Calu3 (cell line): ENCODE measurements at regions not wholly inside any gene's neighbourhood (a gene's known extent, or its start where the extent isn't known, plus 50 kb on each side); places are given as distances from the start of the nearest gene placed in this dataset.

Source experiments
- BruUV-seq: library from RNA; stranded (reverse); fragments of 400-500 nt; replicated peaks from 2 replicates; lab custom pipeline; 2021; lab: Mats Ljungman, UMichigan
- CTCF ChIA-PET: fragments of 300-600 bp; sonication (Branson Sonifier 250); formaldehyde crosslinking; loops from one replicate; lab custom pipeline; 2022; ENCODE audit warnings: antibody characterized with exemption; lab: Charles Lee
- DNase-seq: peaks from one replicate; pipeline ENCODE4 v3.0.0; 2022
- H3K27ac Mint-ChIP-seq: one replicate; pipeline ENCODE4 v1.8.0; 2022; ENCODE audit warnings: mixed read lengths; ENCODE audit not compliant: unreplicated experiment
- H3K27me3 Mint-ChIP-seq: one replicate; pipeline ENCODE4 v1.8.0; 2022; ENCODE audit warnings: mixed read lengths; ENCODE audit not compliant: unreplicated experiment
- H3K36me3 Mint-ChIP-seq: one replicate; pipeline ENCODE4 v1.8.0; 2022; ENCODE audit warnings: mild to moderate bottlenecking, moderate library complexity, mixed read lengths; ENCODE audit not compliant: insufficient read depth, unreplicated experiment
- H3K4me1 Mint-ChIP-seq: one replicate; pipeline ENCODE4 v1.8.0; 2022; ENCODE audit warnings: mild to moderate bottlenecking, low read depth, mixed read lengths; ENCODE audit not compliant: unreplicated experiment
- H3K4me3 Mint-ChIP-seq: one replicate; pipeline ENCODE4 v1.8.0; 2022; ENCODE audit warnings: mild to moderate bottlenecking, low read depth, moderate library complexity, mixed read lengths; ENCODE audit not compliant: unreplicated experiment
- H3K9me3 Mint-ChIP-seq: one replicate; pipeline ENCODE4 v1.8.0; 2022; ENCODE audit warnings: low read depth, mixed read lengths; ENCODE audit not compliant: unreplicated experiment
- intact Hi-C: fragments of 100-400 bp; cut with micrococcal nuclease; formaldehyde crosslinking; loops from one replicate; pipeline ENCODE4 v1.10.0; 2022; ENCODE audit not compliant: unreplicated experiment
- TF ChIP-seq, protein P1 (sequence below): fragments of 200-600 bp; IDR thresholded peaks from one replicate; pipeline ENCODE4 v1.8.0; 2022; ENCODE audit warnings: antibody characterized with exemption; ENCODE audit not compliant: unreplicated experiment

- no peak overlapping the region for H3K4me3 Mint-ChIP-seq
- TF ChIP-seq, protein P1, sequence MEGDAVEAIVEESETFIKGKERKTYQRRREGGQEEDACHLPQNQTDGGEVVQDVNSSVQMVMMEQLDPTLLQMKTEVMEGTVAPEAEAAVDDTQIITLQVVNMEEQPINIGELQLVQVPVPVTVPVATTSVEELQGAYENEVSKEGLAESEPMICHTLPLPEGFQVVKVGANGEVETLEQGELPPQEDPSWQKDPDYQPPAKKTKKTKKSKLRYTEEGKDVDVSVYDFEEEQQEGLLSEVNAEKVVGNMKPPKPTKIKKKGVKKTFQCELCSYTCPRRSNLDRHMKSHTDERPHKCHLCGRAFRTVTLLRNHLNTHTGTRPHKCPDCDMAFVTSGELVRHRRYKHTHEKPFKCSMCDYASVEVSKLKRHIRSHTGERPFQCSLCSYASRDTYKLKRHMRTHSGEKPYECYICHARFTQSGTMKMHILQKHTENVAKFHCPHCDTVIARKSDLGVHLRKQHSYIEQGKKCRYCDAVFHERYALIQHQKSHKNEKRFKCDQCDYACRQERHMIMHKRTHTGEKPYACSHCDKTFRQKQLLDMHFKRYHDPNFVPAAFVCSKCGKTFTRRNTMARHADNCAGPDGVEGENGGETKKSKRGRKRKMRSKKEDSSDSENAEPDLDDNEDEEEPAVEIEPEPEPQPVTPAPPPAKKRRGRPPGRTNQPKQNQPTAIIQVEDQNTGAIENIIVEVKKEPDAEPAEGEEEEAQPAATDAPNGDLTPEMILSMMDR = no peak
- H3K4me1 Mint-ChIP-seq = no peaks in the 10 kb centered on the region
- BruUV-seq = no TSS peak
- no peaks in the 10 kb centered on the region for H3K36me3 Mint-ChIP-seq
- H3K27ac Mint-ChIP-seq = no peak overlapping the region
- CTCF ChIA-PET = no interaction called here
- no peak for DNase-seq
- intact Hi-C loops = no loop called here
- peaks cover 28% of the 10 kb centered on the region for H3K27me3 Mint-ChIP-seq
- no peaks in the 10 kb centered on the region for H3K9me3 Mint-ChIP-seq
These were observed 442.3 kb upstream of the MAP3K7 start for GRCh38 chr6:91029211-91029610.

- no peak overlapping the region for H3K4me3 Mint-ChIP-seq
- H3K9me3 Mint-ChIP-seq = no peaks in the 10 kb centered on the region
- BruUV-seq = no TSS peak
- no peak for DNase-seq
- no peak overlapping the region for H3K27ac Mint-ChIP-seq
- TF ChIP-seq, protein P1 = no peak
- no peaks in the 10 kb centered on the region for H3K27me3 Mint-ChIP-seq
- CTCF ChIA-PET = no interaction called here
- no peaks in the 10 kb centered on the region for H3K36me3 Mint-ChIP-seq
- no peaks in the 10 kb centered on the region for H3K4me1 Mint-ChIP-seq
- intact Hi-C loops = no loop called here
These were observed 436.7 kb upstream of the MAP3K7 start for GRCh38 chr6:91023529-91023928.

DNA sequence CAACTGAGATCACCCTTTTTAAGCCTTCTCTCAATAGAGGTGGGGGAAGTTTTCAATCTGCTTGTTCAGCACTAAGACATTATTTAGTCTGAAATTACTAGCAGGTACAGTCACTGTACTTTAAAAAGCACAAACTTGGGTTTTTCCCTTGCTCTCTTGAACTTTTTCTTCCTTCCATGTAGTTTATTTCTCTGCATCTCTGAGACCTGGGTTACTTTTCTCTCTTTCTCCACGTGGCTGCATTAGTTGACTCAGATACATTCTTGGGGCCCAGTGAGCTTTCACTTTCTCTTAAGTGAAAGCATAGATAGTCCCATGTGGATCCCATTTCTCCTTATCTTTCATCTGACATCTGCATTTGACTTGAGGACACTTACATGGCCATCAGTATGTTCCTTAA is 433.9 kb upstream of the MAP3K7 start:
- Mint-ChIP-seq H3K9me3 (no peaks in the 10 kb centered on the region), H3K36me3 (no peaks in the 10 kb centered on the region)

DNA sequence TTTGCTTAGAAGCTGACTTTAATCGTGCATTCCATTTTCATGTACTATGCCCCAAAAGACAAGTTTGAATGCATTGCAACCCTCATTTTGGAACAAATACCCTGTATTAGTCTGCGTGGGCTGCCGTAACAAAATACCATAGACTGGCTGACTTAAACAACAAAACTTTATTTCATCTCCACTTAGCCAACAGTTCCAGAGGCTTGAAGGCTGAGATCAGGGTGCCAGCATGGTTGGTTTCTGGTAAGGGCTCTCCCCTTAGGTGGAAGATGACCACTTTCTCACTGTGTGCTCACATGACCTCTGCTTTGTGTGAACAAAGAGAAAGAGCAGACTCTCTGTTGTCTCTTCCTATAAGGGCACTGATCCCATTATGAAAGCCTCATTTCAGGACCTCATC is 431.7 kb upstream of the MAP3K7 start:
- no peaks in the 10 kb centered on the region for H3K9me3 Mint-ChIP-seq
- no peaks in the 10 kb centered on the region for H3K4me1 Mint-ChIP-seq
- no peak overlapping the region for H3K4me3 Mint-ChIP-seq
- CTCF ChIA-PET = no interaction called here
- DNase-seq = no peak
- H3K27ac Mint-ChIP-seq = no peak overlapping the region
- no TSS peak for BruUV-seq
- no peaks in the 10 kb centered on the region for H3K27me3 Mint-ChIP-seq
- H3K36me3 Mint-ChIP-seq = no peaks in the 10 kb centered on the region
- TF ChIP-seq, protein P1 = no peak
- intact Hi-C loops = no loop called here

More for the DNA sequence above, 433.9 kb upstream of the MAP3K7 start:
- intact Hi-C loops = no loop called here
- BruUV-seq = no TSS peak
- Mint-ChIP-seq H3K4me1 (no peaks in the 10 kb centered on the region), H3K27me3 (no peaks in the 10 kb centered on the region), H3K4me3 (no peak overlapping the region), H3K27ac (no peak overlapping the region)
- TF ChIP-seq, protein P1 = no peak
- no peak for DNase-seq
- CTCF ChIA-PET = no interaction called here

DNA sequence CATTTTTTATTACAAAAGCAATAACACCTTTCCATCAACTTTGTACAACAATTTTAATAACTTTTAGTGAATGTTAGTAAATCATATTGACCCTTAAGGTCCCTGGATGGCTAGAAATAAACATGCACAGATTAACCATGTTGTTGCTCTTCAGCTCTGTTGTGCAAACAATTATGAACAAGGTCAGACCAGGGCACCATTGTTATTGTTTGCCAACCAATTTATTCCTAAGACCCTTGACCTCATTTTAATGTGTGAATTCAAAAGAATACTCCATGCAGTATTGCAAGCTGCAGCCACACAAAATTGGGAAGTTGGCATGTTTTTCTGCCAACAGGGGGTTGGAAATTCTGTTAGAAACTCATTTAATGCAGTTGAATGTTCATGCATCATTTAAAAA is 426.6 kb upstream of the MAP3K7 start:
- TF ChIP-seq, protein P1 = no peak
- CTCF ChIA-PET = no interaction called here
- Mint-ChIP-seq H3K4me3 (no peak overlapping the region), H3K9me3 (no peaks in the 10 kb centered on the region), H3K27ac (no peak overlapping the region), H3K36me3 (no peaks in the 10 kb centered on the region), H3K4me1 (no peaks in the 10 kb centered on the region), H3K27me3 (no peaks in the 10 kb centered on the region)
- intact Hi-C loops = no loop called here
- DNase-seq = no peak
- no TSS peak for BruUV-seq
